Right ventricle myocardium inferior (tissue), 1 donor: ENCODE measurements at regions not wholly inside any gene's neighbourhood (a gene's known extent, or its start where the extent isn't known, plus 50 kb on each side); places are given as distances from the start of the nearest gene placed in this dataset.

Source experiments
- ATAC-seq: fragments of 200-7000 bp; cut with Tn5 transposase; one replicate; pipeline ENCODE4 v1.9.1; 2020; ENCODE audit warnings: mild to moderate bottlenecking, moderate library complexity
- DNase-seq: peaks from one replicate; pipeline ENCODE4 v3.0.0; 2021; ENCODE audit errors: missing footprints
- intact Hi-C: fragments of 100-400 bp; cut with DNase I; formaldehyde crosslinking; loops from one replicate; pipeline ENCODE4 v1.11.0; 2022
- donor health status: DM: no; HTN: yes; CAD: no; lungs with severe emphysema.

DNA sequence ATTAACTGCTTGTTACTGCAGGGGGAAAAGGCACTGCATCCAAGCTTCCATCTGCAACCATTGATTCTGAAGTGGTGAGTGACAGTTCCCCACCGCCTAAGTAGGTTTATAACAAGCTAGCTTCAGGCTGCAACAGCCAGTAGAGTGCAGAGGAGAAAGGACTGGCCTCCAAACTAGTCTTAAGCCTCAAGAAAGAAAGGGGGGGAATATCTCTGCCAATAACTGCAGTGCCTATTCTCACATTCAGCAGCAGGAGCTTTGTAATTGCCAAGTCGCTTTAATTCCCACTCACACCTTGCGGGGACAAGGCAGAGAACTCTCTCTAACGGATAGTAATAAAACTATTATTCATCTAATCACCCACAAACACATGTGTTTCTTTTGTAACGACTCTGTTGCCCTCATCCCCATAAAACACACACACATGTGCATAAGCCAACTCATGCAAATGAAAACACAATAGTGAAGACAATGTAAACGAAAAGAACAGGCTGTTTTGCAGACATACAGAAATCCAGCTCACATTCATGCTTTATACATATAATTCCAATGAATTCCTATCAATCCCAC, 1963.3 kb upstream of the PIK3C3 start:
- DNase-seq (no peak), ATAC-seq (no peak)
- intact Hi-C loops = no loop called here

DNA sequence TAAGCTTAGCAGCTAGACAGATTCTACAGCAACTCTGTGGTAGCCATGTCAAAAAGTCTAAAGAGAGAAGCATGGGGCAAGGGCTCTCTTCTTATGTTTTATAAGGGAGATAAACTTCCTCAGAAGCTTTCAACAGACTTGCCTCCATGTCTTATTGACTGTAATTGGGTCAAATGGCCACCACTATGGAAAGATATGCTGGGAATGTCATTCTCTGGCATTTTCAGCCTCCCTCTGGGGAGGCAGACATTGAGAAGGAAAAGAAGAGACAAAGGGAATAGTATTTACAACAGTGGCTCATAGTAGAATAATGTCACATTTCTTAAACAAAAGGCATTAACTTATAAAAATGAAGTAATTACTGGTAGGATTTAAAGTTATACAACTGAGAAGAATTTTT, 1964.5 kb upstream of the PIK3C3 start:
- intact Hi-C loops = no loop called here
- DNase-seq = no peak
- ATAC-seq = no peak

DNA sequence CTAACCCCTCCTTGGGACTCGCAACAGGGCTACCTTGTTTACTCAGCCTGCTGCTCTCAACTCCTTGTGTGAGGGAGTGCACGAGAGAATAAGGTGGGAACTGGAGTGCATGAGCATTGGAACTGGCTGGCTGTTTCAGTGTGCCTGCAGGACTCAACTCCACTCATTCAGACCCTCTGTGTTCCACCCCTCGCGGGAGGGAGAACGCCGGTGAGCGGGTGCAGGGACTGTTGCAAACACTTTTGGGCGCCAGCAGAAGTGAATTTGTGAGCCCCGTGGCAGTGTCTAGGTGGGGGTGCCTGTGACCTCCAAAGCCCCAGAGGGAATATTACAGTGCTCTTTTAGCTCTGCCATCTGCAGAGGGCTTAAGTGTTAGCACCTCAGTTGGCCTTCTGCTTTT, 1978.3 kb upstream of the PIK3C3 start:
- intact Hi-C loops = no loop called here
- DNase-seq = peak; percentile 40
- ATAC-seq = no peak

DNA sequence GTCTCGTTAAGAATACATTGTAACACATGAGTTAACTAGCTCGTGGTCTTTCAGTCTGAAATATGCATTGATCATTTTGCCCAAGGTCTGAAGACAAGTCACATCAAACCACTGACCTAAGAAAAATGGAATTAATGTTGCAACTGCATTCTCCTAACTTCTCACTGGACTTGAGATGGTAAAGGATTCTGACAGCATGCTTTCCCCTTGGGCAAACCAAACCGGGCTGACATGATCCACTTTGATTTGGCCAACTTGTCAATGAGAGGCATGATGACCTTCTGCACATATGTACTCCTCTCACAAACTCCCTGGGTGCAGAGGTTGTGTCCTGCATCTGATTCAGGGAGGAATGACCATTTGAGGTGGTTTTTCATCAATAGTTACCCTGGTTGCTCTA, 1982.5 kb upstream of the PIK3C3 start:
- no peak for DNase-seq
- intact Hi-C loops = no loop called here
- no peak for ATAC-seq

DNA sequence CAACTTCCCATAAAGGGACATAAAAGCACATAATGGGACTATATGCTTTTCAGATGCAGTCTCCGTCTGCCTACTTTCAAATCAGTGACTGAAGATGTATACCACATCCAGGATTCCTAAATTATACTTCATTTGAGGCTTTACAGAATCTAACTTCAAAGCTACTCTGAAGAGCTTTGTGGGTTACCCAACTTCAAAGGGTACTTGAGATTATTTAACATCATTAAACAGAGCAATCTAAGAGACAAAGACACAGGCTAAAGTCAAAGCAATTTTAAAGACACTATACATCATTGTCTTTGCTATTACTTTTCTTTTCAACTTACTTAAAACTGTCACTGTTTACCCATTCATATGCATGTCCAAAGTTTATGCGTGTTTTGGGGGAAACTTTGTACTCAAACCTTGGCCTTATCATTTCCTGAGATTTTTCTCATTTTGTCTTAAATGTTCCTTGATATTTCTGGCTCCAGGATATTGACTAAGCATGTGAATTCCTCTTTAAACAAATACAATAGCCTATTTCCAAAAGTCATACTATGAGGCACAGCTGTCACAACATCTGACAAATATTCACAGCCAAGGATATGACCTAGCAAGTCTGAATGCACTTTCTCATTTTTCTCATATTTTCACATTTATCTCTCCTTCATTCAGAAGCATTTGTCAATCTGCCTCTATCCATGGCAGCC, 1985.1 kb upstream of the PIK3C3 start:
- no peak for ATAC-seq
- intact Hi-C loops = no loop called here
- no peak for DNase-seq

DNA sequence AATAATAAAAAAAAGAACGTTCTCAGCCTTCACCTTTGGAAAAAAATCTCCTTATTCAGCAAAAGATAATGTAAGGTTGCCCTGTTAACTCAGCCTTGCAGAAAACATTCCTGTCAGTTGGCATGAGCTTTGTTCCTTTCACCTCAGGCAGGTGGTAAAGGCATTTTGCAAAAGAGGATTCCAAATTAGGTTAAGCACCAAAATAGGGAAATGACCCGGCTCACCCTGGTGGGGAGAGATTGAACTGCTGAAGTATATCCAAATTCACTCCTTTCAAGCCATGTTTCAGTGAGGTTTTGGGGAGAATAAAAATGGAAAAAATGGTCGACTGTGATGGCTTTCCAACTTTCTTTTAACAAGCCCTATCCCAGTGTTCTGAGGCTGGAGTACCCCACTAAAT, 1988.8 kb upstream of the PIK3C3 start:
- no peak for DNase-seq
- intact Hi-C loops = no loop called here

DNA sequence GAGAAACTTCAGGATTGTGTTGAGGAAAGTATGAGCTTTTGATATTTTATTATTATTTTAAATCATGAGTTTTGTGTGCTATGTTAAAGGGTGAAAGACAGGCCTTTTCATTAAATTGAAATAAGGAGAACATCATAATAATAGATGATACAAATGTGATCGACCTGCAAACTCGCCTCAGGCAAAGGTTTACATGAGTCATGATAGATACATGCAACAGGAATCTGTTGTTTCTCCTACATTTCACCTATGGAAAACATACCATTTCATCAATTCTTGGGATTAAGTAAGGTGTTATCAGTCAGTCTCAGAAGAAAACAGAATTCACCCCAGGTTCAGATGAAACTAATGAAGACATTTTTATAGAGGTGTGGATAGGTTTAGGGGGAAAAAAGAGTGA, 1992.5 kb upstream of the PIK3C3 start:
- intact Hi-C loops = no loop called here
- no peak for ATAC-seq
- DNase-seq = no peak

More for the DNA sequence above, 1988.8 kb upstream of the PIK3C3 start:
- no peak for ATAC-seq

DNA sequence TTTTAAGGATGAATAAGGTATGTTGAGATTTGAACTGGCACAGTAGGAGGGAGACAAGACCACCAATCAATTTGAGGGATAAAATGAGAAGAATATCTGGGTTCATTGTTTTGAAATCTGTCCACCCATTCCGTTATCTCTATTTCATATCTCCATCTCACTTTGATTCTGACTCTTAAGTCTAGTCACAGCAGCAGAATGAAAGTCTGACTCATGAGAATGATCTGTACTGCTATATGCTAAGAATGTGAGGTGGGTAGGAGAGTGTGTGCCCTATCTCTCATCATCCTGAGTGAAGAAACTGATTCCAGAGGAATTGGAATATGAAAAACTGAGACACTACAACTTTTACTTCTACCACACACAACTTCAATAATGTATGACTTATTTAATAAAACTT, 1994.5 kb upstream of the PIK3C3 start:
- no peak for DNase-seq
- no peak for ATAC-seq
- intact Hi-C loops = no loop called here

DNA sequence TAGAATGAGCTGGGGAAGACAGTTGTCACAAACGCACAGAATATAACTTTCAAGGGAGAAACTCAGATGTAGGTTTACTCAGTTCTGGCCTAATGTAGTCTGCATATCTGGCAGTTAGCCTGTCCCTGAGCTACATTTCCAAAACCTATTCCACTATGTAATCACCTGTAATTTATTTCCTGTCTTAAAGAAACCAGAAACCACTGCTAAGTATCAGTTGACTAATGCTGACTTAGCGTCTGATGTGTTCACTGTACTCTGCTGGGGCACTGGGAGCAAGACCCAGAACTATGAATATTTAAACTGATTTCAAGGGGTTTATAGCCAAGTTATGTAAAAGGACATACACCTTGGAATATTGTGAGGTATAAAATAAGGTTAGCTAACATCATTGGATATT, 1995.2 kb upstream of the PIK3C3 start:
- intact Hi-C loops = no loop called here
- DNase-seq (no peak), ATAC-seq (no peak)

DNA sequence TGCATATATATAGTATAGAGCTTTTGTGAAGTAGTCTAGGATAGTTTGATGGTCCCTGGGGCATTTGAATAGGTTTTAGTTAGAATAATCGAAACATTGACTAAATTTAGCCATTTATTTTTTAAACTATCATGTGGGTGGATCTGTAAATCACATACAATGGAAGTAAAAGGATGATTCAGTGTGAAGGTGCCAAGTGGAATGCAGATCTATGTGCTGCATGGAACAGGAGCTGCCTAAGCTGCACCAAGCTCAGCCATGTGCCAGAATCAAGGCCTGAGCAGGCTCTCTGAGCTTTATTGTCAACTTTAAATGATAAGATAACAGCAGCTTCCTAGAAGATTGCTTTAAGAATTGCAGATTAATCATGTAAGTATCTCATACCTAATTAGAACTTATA, 1996.2 kb upstream of the PIK3C3 start:
- DNase-seq = no peak
- ATAC-seq = no peak
- intact Hi-C loops = no loop called here

DNA sequence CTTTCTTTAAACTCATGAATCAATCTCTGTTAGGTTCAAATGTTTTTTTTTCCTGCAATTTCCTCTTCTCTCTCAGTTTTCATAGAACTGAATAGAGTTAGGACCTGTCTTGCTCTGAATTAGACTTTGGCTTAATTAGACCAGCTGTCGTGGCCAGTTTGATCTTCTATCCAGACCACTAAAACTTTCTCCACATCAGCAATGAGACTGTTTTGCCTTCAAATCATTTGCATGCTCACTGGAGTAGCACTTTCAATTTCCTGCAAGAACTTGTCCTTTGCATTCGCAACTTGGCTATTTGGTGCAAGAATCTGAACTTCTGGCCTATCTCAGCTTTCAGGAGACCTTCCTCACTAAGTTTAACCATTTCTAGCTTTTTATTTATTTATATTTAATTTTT, 2002.2 kb upstream of the PIK3C3 start:
- no peak for ATAC-seq
- intact Hi-C loops = no loop called here
- DNase-seq = no peak

DNA sequence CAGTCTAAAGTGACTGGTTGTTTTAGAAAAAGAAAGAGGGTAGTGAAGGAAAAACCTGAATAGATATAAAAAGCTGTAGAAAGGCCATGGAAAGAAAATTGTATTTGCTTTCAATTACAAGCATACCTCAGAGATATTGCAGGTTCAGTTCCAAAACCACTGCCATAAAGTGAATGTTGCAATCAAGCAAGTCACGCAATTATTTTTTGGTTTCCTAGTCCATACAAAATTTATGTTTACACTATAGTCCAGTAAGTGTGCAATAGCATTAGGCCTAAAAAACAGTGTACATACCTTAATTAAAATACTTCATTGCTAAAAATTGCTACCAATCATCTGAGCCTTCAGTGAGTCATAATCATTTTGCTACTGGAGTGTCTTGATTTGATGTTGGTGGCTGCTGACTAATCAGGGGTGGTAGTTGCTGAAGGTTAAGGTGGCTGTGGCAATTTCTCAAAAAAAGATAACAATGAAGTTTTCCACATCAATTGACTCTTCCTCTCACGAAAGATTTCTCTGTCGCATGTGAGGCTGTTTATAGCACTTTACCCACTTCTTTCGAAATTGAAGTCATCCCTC, 2003.8 kb upstream of the PIK3C3 start:
- ATAC-seq (no peak), DNase-seq (no peak)

DNA sequence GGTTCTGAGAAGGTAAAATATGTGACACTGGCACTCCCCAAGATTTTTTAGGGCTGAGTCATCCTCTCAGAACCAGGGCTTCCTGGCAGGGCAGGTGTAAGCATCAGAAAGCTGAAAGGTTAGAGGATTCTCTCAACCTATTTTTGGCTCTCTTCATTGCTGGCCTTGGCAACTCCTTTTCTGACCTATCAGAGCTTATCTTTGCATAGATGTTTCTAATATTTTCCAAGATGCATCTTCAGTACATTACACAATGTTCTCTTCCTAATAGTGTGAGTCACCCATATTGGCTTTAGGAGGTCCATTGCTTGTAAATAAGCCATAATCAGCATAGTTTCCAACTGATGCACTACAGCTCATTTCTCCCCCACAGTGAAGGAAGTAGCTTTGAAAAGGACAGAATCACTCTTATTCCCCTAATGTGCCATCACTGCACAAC, 2008.4 kb upstream of the PIK3C3 start:
- DNase-seq = no peak
- no peak for ATAC-seq
- intact Hi-C loops = no loop called here

More for the DNA sequence above, 2003.8 kb upstream of the PIK3C3 start:
- intact Hi-C loops = no loop called here

DNA sequence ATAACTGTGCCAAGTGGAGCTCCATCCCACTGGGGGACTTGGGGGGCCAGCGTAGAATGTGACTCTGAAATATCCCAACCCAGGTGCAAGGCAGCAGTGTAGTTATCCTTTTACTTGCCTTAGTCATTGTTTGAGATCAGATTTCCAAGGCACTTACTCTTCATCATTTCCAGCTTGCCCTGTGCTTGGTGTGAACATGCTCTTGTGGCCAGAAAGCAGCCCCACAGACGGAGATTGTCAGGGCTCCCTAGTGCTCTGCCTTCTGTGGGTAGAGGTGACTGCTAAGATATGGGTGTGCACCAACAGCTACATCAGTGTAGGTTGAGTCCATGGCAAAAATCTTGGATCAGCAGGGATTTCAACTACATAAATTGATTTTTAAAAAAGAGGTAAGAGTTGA, 2010.0 kb upstream of the PIK3C3 start:
- DNase-seq (no peak), ATAC-seq (no peak)
- intact Hi-C loops = no loop called here

DNA sequence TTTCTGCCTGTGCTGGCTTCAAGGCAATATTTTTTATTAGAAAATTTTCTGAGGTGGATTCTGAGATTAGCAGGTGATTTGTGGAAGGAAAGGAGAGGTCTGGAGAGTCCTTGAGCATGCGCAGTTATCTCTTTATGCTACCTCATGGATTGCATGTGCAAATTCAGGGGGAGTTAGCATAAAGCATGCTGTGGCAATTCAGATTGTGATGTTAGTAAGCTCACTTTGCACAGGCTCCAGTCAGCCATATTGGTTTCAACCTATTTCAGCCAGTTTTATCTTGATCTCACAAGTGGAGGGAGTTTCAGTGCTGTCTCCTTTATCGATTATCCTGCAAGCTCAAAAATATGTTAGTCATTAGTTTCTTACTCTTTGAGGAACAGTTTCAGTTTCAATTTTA, 2012.3 kb upstream of the PIK3C3 start:
- ATAC-seq (no peak), DNase-seq (no peak)
- intact Hi-C loops = no loop called here

DNA sequence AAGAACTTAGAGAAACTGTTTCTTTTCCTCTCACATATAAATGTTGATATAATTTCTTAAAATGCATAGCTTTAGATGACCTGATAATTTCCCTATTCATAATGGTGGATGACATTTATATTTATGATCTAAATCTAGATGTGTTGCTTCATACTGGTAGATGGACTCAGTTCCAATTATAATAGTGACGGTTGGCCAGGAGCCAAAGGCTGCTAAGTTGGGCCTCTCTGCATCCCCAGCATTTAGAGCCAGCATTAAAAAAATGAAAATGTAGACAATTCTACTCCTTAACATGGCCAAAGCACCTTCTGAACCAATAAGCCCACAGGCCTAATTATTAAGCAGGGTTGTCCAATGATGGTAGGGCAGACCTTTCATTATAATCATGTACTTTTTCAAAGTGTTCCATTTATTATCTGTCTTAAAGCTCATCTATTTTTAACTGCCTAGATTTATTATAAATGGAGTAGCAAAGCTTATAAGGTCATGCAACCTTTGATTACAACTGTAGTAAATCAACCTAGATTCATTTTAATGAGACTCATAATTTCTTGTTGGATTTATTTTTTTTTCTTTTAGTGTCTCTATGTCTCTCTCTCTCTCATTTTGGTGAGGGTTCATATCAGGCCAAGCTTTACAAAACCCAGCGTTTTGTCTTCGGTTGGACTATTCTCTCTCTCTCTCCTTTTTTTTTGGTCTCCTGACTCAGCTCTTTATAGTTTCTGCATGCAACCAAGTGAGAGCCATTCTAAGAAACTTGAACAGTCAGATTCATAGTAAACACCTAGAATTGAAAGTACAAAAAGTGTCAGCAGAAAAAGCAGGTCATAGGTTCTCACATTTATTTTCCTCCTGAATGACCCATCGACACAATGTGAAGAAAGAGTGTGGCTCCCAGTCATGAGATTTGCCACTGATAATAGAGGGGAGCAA, 2016.1 kb upstream of the PIK3C3 start:
- intact Hi-C loops = no loop called here
- DNase-seq = no peak
- no peak for ATAC-seq

DNA sequence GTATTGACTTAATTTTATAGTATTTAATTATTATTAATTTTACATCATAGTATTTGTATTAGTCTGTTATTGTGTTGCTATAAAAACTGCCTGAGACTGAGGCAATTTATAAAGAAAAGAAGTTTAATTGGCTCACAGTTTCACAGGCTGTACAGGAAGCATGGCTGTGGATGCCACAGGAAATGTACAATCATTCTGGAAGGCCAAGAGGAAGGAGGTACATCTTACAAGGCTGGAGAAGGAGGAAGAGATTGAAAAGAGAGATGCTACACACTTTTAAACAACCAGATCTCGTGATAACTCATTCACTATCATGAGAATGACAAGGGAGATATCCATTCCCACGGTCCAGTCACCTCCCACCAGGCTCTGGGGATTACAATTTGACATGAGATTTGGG, 2019.4 kb upstream of the PIK3C3 start:
- intact Hi-C loops = no loop called here

DNA sequence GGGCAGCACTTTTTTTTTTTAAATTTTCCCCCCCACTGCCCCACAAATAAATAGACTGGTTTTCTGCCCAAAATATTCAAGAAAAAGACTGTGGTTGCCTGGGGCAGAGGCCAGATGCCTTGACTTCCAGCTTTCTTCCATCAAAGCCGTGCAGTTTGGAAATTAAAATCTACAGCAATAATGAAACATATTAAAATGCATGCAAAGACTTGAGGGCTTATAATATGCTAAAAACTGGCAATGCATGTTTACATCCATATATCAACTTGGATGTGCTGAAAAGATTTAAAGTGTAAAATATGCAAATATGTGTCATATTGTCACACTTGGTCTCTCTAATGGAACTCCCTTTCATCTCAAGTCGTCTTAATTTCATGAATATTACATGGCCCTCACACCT, 2036.2 kb upstream of the PIK3C3 start:
- no peak for ATAC-seq
- no peak for DNase-seq
- intact Hi-C loops = no loop called here

More for the DNA sequence above, 2019.4 kb upstream of the PIK3C3 start:
- no peak for ATAC-seq
- no peak for DNase-seq

DNA sequence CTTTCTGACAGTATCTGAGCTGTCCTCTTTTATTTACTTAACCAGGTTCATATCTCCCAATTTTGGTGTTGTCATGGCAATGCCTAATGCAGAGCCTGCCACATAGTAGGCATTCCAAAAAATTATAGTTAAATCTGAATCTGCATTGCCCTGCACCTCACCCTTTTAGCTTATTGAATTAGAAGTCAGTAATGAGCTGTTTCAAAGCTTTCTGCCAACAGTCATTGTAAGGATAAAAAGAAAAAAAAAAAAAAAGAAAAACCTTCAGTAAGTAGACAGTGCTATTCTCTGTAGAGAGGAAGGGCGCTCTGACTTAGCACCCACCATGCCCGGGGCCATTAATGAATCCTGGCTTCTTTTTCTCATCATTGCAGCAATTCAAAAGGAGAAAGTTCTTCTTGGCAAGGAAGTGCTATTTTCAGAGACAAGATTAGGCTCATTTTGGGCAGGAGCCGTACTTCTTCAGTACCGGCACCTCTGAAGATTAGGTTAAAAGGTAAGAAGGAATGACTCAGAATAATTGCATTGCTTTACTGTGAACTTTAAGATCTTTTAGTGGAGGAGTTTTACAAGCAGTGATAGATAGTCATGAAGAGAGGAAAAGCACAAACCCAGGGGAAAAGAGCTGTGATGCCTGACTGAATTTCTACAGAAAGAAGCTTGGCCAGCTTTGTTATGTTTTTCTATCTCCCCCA, 2041.2 kb upstream of the PIK3C3 start:
- ATAC-seq = no peak
- intact Hi-C loops = no loop called here

More for the DNA sequence above, 2041.2 kb upstream of the PIK3C3 start:
- DNase-seq = no peak
